ENCODE measurements at regions not wholly inside any gene's neighbourhood (a gene's known extent, or its start where the extent isn't known, plus 50 kb on each side); places are given as distances from the start of the nearest gene placed in this dataset.

DNA sequence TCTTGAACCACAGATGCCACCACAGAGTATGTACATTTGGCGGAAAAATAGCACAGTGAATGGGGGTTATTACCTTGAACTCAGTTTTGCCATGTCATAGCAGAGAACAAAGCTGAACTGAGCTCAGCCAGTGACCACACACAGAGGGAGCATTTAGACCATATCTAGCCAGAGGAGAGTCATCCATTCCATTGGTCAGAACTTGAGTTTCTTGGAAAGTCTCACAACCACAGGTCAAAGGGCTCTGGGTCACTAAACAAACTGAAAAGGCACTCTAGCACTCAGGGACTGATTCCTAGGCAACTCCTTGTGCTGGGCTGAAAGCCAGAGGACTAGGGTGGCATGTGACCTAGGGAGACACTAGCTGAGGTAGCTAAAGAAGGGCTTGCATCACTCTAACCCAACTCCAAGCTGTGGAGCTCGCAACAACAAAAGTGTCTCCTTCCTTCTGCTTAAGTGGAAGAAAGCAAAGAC lies 239.7 kb upstream of the SEMA3D start:
- 73 to 92% methylated on average over 2 of the region's 2 CpGs for WGBS, 2 donors
- Histone ChIP-seq H3K4me1 (peaks cover 0 to 4% of the 10 kb centered on the region in 2 donors), H3K9me3 (no peaks in the 10 kb centered on the region), H3K36me3 (no peaks in the 10 kb centered on the region), H3K4me3 (replicated peaks in 1 of 3) (no peak overlapping the region), H3K27ac (no peak overlapping the region), H3K27me3 (no peaks in the 10 kb centered on the region)
- intact Hi-C loops (cut with DNase I) = no loop called here
- TF ChIP-seq, protein P1, sequence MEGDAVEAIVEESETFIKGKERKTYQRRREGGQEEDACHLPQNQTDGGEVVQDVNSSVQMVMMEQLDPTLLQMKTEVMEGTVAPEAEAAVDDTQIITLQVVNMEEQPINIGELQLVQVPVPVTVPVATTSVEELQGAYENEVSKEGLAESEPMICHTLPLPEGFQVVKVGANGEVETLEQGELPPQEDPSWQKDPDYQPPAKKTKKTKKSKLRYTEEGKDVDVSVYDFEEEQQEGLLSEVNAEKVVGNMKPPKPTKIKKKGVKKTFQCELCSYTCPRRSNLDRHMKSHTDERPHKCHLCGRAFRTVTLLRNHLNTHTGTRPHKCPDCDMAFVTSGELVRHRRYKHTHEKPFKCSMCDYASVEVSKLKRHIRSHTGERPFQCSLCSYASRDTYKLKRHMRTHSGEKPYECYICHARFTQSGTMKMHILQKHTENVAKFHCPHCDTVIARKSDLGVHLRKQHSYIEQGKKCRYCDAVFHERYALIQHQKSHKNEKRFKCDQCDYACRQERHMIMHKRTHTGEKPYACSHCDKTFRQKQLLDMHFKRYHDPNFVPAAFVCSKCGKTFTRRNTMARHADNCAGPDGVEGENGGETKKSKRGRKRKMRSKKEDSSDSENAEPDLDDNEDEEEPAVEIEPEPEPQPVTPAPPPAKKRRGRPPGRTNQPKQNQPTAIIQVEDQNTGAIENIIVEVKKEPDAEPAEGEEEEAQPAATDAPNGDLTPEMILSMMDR (IDR thresholded peaks at IDR 0.05) = no peak
- no peak for TF ChIP-seq POLR2A (IDR thresholded peaks at IDR 0.05)
- DNase-seq = peak; percentile 69 to 74

DNA sequence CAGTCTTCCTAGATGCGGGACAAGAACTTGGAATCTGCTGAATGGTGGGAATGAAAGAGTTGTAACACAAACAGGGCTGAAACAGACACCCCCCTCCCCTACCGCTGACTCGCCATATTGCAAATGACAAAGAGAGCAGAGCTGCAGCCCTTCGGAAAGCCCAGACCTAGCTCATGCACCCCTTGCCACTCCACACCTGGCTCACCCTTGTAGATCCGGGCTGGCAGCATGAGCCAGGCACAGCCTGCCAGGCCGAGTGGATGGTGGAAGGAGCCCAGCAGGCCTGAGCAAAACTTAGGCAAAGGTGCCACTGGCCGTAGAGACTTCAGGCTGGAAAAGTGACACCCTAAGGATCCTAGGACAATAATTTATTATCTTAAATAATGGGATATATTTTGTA lies 237.4 kb upstream of the SEMA3D start:
- intact Hi-C loops (cut with DNase I) = no loop called here
- 91 to 94% methylated on average over 6 to 7 of the region's 7 CpGs for WGBS, 2 donors
- TF ChIP-seq, protein P1 (IDR thresholded peaks at IDR 0.05) = no peak
- TF ChIP-seq POLR2A (IDR thresholded peaks at IDR 0.05) = no peak
- DNase-seq = no peak
- H3K36me3 ChIP-seq = no peaks in the 10 kb centered on the region
- no peaks in the 10 kb centered on the region for H3K27me3 ChIP-seq
- no peak overlapping the region for H3K4me3 ChIP-seq (replicated peaks in 1 of 3)
- no peak overlapping the region for H3K27ac ChIP-seq
- H3K9me3 ChIP-seq = no peaks in the 10 kb centered on the region
- H3K4me1 ChIP-seq = peaks cover 0 to 4% of the 10 kb centered on the region in 2 donors

DNA sequence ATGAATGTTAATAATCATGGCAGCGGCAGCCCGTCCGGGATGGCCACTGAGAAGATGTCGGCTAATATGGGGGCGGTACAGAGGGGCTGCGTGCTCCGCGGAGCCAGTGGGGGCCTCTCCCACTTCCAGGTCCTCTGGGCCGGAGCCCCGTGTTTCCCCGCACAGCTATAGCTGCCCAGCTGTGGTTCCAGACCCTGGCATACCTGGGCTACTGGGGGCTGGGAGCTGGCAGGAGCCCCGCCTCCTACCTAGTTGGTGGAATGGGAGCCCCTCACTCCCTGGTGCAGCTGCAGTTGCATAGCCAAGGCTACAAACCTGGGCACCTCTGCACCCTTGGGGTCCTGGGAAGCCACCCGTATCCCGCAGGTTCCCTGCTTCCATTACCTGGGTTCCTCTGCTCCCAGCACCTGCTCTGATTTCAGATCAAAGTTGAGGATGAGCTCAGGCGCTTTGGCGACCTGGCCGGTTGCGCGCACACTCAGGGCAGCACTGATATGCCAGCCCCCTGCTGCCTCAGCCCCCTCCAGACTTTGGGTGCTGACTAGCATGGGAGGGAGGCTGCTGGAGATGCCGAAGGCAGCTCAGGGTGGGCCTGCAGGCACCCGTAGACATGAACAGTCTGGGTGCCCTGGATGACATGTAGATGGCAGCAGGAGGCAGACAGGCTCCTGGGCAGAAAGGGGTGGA lies 236.5 kb upstream of the SEMA3D start:
- H3K36me3 ChIP-seq = no peaks in the 10 kb centered on the region
- H3K27me3 ChIP-seq = no peaks in the 10 kb centered on the region
- intact Hi-C loops (cut with DNase I) = no loop called here
- no peak overlapping the region for H3K4me3 ChIP-seq (replicated peaks in 1 of 3)
- no peak overlapping the region for H3K27ac ChIP-seq
- TF ChIP-seq, protein P1 (IDR thresholded peaks at IDR 0.05) = no peak
- no peak for TF ChIP-seq POLR2A (IDR thresholded peaks at IDR 0.05)
- no peak for DNase-seq
- H3K4me1 ChIP-seq = peaks cover 0 to 4% of the 10 kb centered on the region in 2 donors
- no peaks in the 10 kb centered on the region for H3K9me3 ChIP-seq
- 95 to 97% methylated on average over 17 to 19 of the region's 21 CpGs for WGBS, 2 donors

DNA sequence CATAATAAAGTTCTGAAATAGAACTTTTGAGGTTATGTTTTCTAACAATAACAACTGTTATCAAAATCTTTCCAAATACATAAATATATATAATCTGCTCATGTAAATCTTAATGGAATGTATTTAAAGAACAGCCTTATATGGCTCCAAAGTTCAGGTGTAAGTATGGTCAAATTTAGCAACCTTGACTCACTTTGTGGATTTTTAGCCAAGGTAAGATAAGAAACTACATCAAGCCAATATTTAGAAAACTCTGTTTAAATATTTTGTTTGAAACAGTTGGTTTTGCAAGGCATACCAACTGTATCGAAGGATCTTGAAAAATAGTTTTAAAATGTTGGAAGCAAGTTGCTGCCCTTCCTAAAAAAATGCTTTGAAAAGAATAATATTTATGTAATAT lies 228.9 kb upstream of the SEMA3D start:
- no peak overlapping the region for H3K4me3 ChIP-seq (replicated peaks in 1 of 3)
- TF ChIP-seq POLR2A (IDR thresholded peaks at IDR 0.05) = no peak
- TF ChIP-seq, protein P1 (IDR thresholded peaks at IDR 0.05) = no peak
- no peaks in the 10 kb centered on the region for H3K27me3 ChIP-seq
- no peaks in the 10 kb centered on the region for H3K36me3 ChIP-seq
- intact Hi-C loops (cut with DNase I) = no loop called here
- 47 to 75% methylated on average over 1 of the region's 1 CpG for WGBS, 2 donors
- peaks cover 0 to 8% of the 10 kb centered on the region in 2 donors for H3K4me1 ChIP-seq
- no peaks in the 10 kb centered on the region for H3K9me3 ChIP-seq
- H3K27ac ChIP-seq = peak overlapping the region in 1 of 3 donors; percentile 20
- DNase-seq = no peak

DNA sequence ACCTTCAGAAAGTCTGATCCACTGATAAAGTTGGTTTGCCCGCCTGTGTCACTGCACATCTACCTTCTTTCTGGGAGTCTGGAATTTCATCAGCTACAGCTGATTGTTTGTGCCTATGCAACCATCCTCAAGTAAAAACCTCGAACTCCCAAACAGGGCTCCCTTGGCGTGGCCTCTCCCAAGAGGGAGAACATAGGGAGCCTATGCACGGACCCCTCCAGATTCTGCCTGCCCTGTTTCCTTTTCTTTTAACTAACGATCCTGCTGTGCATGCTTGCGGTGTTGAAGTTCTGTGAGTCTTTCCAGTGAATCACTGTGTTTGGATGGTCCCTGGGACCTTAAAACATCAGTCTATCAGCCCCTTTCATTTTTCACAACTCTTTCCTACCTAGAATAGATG lies 226.9 kb upstream of the SEMA3D start:
- intact Hi-C loops (cut with DNase I) = no loop called here
- Histone ChIP-seq H3K4me1 (peaks cover 0 to 8% of the 10 kb centered on the region in 2 donors), H3K27ac (no peak overlapping the region), H3K9me3 (no peaks in the 10 kb centered on the region), H3K36me3 (no peaks in the 10 kb centered on the region), H3K27me3 (no peaks in the 10 kb centered on the region), H3K4me3 (replicated peaks in 1 of 3) (no peak overlapping the region)
- TF ChIP-seq, protein P1 (IDR thresholded peaks at IDR 0.05) = no peak
- TF ChIP-seq POLR2A (IDR thresholded peaks at IDR 0.05) = no peak
- DNase-seq = no peak
- 77 to 88% methylated on average over 6 of the region's 6 CpGs for WGBS, 2 donors
